GM18868 (cell line): ENCODE measurements at regions not wholly inside any gene's neighbourhood (a gene's known extent, or its start where the extent isn't known, plus 50 kb on each side); places are given as distances from the start of the nearest gene placed in this dataset.

Experiments
- ATAC-seq: cut with Tn5 transposase; IDR thresholded peaks from one replicate; pipeline ENCODE4 v1.9.1; 2021; ENCODE audit warnings: mild to moderate bottlenecking, moderate library complexity; ENCODE audit not compliant: unreplicated experiment

- ATAC-seq = no peak
These were observed 57.9 kb upstream of the FTMT start for GRCh38 chr5:121793791-121794190.

- no peak for ATAC-seq
These were observed 56.2 kb upstream of the FTMT start for GRCh38 chr5:121795511-121795910.

GRCh38 chr5:121797681-121798518 lies 53.8 kb upstream of the FTMT start:
- ATAC-seq = no peak
